ENCODE measurements at regions not wholly inside any gene's neighbourhood (a gene's known extent, or its start where the extent isn't known, plus 50 kb on each side); places are given as distances from the start of the nearest gene placed in this dataset.

- ChIA-PET CTCF (ENCODE audit: partially characterized antibody) (no interaction called here), POLR2A (ENCODE audit: partially characterized antibody) (no interaction called here)
- Histone ChIP-seq H3K9ac (replicated peaks in 1 of 4; ENCODE audit: extremely low read depth in 1 of 4, low read depth in 3 of 4, low read length in 3 of 4) (no peak overlapping the region), H4K91ac (replicated peaks; ENCODE audit: insufficient read length, low read length) (no peak overlapping the region), H2AK5ac (ENCODE audit: low read depth, low read length) (no peak overlapping the region), H3K27ac (ENCODE audit: low read depth, low read length) (no peak overlapping the region), H2BK15ac (ENCODE audit: low read length) (no peak overlapping the region), H2BK12ac (ENCODE audit: low read depth, low read length) (no peak overlapping the region), H4K8ac (ENCODE audit: extremely low read depth, insufficient read depth, low read length) (no peak overlapping the region), H3K14ac (ENCODE audit: insufficient read length) (no peak overlapping the region), H3K4me1 (replicated peaks in 1 of 4; ENCODE audit: control insufficient read depth in 3 of 4, insufficient read depth in 4 of 4, low read length in 3 of 4) (no peaks in the 10 kb centered on the region), H3K36me3 (ENCODE audit: control insufficient read depth in 2 of 4, insufficient read depth in 4 of 4, low read length in 3 of 4) (no peaks in the 10 kb centered on the region), H3K79me1 (ENCODE audit: low read depth, low read length) (no peaks in the 10 kb centered on the region), H3K18ac (ENCODE audit: extremely low read depth, low read length) (no peak overlapping the region), H3K4ac (replicated peaks; ENCODE audit: insufficient read length, low read depth, low read length) (no peak overlapping the region), H3K23me2 (ENCODE audit: low read depth, low read length) (no peaks in the 10 kb centered on the region), H2BK5ac (ENCODE audit: low read depth, low read length) (no peak overlapping the region), H2BK120ac (replicated peaks; ENCODE audit: low read depth, low read length) (no peak overlapping the region), H2BK20ac (ENCODE audit: low read length) (no peak overlapping the region), H3K79me2 (ENCODE audit: control insufficient read depth in 1 of 2, insufficient read depth in 2 of 2, low read length in 2 of 2) (no peaks in the 10 kb centered on the region), H4K5ac (ENCODE audit: insufficient read length, low read depth, low read length) (no peak overlapping the region), H3K9me3 (ENCODE audit: insufficient read depth in 2 of 2, low read depth in 1 of 2, low read length in 1 of 2) (no peaks in the 10 kb centered on the region), H3K23ac (ENCODE audit: insufficient read length) (no peak overlapping the region), H4K20me1 (replicated peaks in 1 of 2; ENCODE audit: control insufficient read depth in 1 of 2, insufficient read depth in 2 of 2, low read length in 2 of 2) (no peaks in the 10 kb centered on the region), H3K56ac (replicated peaks; ENCODE audit: insufficient read length, low read depth, low read length) (no peak overlapping the region), H3K4me3 (ENCODE audit: extremely low read depth in 1 of 4, insufficient read depth in 2 of 4, low read depth in 3 of 4, low read length in 4 of 4) (no peak overlapping the region), H2AFZ (ENCODE audit: low read length) (peak overlapping the region; percentile 49; the same call in 1 of the 2 replicates), H3K27me3 (replicated peaks in 1 of 4; ENCODE audit: control insufficient read depth in 3 of 4, extremely low read depth in 1 of 4, insufficient read depth in 3 of 4, low read length in 3 of 4) (no peaks in the 10 kb centered on the region), H3K4me2 (ENCODE audit: insufficient read depth in 1 of 2, low read depth in 2 of 2, low read length in 2 of 2) (no peak overlapping the region)
- 73% methylated on average over 1 of the region's 1 CpG; no CpG with 5 or more reads in 1 of the 2 experiments for WGBS, 2 experiments (ENCODE audit: extremely low coverage in 1 of 2, insufficient coverage in 1 of 2, insufficient read length in 1 of 2, insufficient replicate concordance in 2 of 2, low coverage in 1 of 2, low lambda C conversion rate in 2 of 2, missing lambda C conversion rate in 1 of 2)
- no peak for FAIRE-seq
- no peak for TF ChIP-seq SP1 (IDR thresholded peaks at IDR 0.05; ENCODE audit: low read depth, low read length)
- TF ChIP-seq JUN (IDR thresholded peaks at IDR 0.05; ENCODE audit: low read depth, low read length): no peak
- no peak for DNase-seq (ENCODE audit: low read depth in 1 of 2, low spot score in 2 of 2)
Measured at GRCh38 chr9:106072421-106072820, 378.1 kb downstream of the TMEM38B start.

Data from H1 (cell line).